IMR-90 (cell line): ENCODE measurements at regions not wholly inside any gene's neighbourhood (a gene's known extent, or its start where the extent isn't known, plus 50 kb on each side); places are given as distances from the start of the nearest gene placed in this dataset.

Source experiments
- ATAC-seq: fragments of 200-7000 bp; cut with Tn5 transposase; 2 replicates; pipeline ENCODE4 v1.9.1; 2020; ENCODE audit warnings: low read depth, mild to moderate bottlenecking, moderate library complexity
- BruUV-seq: library from RNA; stranded (reverse); fragments of 400-500 nt; replicated peaks from 2 replicates; lab custom pipeline; 2021; lab: Mats Ljungman, UMichigan
- CTCF ChIA-PET: fragments of 300-600 bp; formaldehyde crosslinking; extraction: SDS; loops from one replicate; lab custom pipeline; 2021; ENCODE audit warnings: antibody characterized with exemption; lab: Yijun Ruan, JAX
- POLR2A ChIA-PET: fragments of 300-600 bp; sonication (Branson Sonifier 250); formaldehyde crosslinking; loops from one replicate; lab custom pipeline; 2022; ENCODE audit warnings: antibody characterized with exemption; ENCODE audit not compliant: unreplicated experiment; lab: Charles Lee
- DNase-seq: peaks from one replicate; pipeline ENCODE4 v3.0.0; 2013
- H2AFZ ChIP-seq: replicated peaks from 2 replicates; pipeline ENCODE3; 2013; ENCODE audit warnings: low read length, mild to moderate bottlenecking; ENCODE audit not compliant: poor library complexity
- H2AK5ac ChIP-seq: 2 replicates; pipeline ENCODE4 v1.6.1; 2013; ENCODE audit warnings: low read depth, low read length, inconsistent platforms
- H2AK9ac ChIP-seq: replicated peaks from 2 replicates; pipeline ENCODE3; 2013; ENCODE audit warnings: mild to moderate bottlenecking, low read depth, low read length, moderate library complexity; ENCODE audit not compliant: poor library complexity
- H2BK120ac ChIP-seq: 2 replicates; pipeline ENCODE4 v1.6.1; 2013; ENCODE audit warnings: low read depth, low read length, inconsistent platforms
- H2BK15ac ChIP-seq: 3 replicates; pipeline ENCODE4 v1.6.1; 2013; ENCODE audit warnings: low read depth, low read length, inconsistent platforms
- H2BK20ac ChIP-seq: 2 replicates; pipeline ENCODE4 v1.6.1; 2013; ENCODE audit warnings: low read depth, mild to moderate bottlenecking, inconsistent platforms, low read length, moderate library complexity
- H2BK5ac ChIP-seq: 2 replicates; pipeline ENCODE4 v1.6.1; 2013; ENCODE audit warnings: mild to moderate bottlenecking, low read depth, low read length, inconsistent platforms; ENCODE audit not compliant: poor library complexity, severe bottlenecking
- H3K14ac ChIP-seq: replicated peaks from 2 replicates; pipeline ENCODE4 v1.6.1; 2013; ENCODE audit warnings: low read depth, low read length, inconsistent platforms
- H3K18ac ChIP-seq: 2 replicates; pipeline ENCODE4 v1.6.1; 2013; ENCODE audit warnings: low read depth, low read length, control low read depth
- H3K23ac ChIP-seq: 2 replicates; pipeline ENCODE4 v1.6.1; 2013; ENCODE audit warnings: low read depth, low read length, inconsistent platforms
- H3K27ac ChIP-seq: 2 replicates; pipeline ENCODE4 v1.5.1; 2013; ENCODE audit warnings: mild to moderate bottlenecking, control low read depth, low read length; ENCODE audit not compliant: insufficient read depth
- H3K27me3 ChIP-seq: 2 replicates; pipeline ENCODE4 v1.6.1; 2013; ENCODE audit warnings: low read length; ENCODE audit not compliant: control insufficient read depth, insufficient read depth
- H3K36me3 ChIP-seq: 2 replicates; pipeline ENCODE4 v1.6.1; 2013; ENCODE audit warnings: low read length, mixed read lengths; ENCODE audit not compliant: control insufficient read depth, insufficient read depth
- H3K4ac ChIP-seq: 2 replicates; pipeline ENCODE4 v1.6.1; 2013; ENCODE audit warnings: low read depth, low read length, inconsistent platforms
- H3K4me1 ChIP-seq: 2 replicates; pipeline ENCODE4 v1.6.1; 2013; ENCODE audit warnings: low read length, mixed read lengths; ENCODE audit not compliant: control insufficient read depth, insufficient read depth
- H3K4me2 ChIP-seq: 2 replicates; pipeline ENCODE4 v1.6.1; 2013; ENCODE audit warnings: low read depth, mild to moderate bottlenecking, control low read depth, low read length, moderate library complexity
- H3K4me3 ChIP-seq: 2 replicates; pipeline ENCODE4 v1.5.1; 2013; ENCODE audit warnings: low read depth, mild to moderate bottlenecking, control low read depth, low read length, moderate library complexity; ENCODE audit not compliant: insufficient read depth
- H3K56ac ChIP-seq: 2 replicates; pipeline ENCODE4 v1.6.1; 2013; ENCODE audit warnings: low read length, inconsistent platforms; ENCODE audit not compliant: insufficient read depth; ENCODE audit errors: extremely low read depth
- H3K79me1 ChIP-seq, 2 experiments: 2 replicates each; pipeline ENCODE4 v1.6.1; 2013; ENCODE audit warnings: low read length in 2 of 2, inconsistent platforms in 1 of 2, low read depth in 1 of 2
- H3K9ac ChIP-seq: 2 replicates; pipeline ENCODE4 v1.6.1; 2013; ENCODE audit warnings: low read depth, low read length, control low read depth
- H3K9me1 ChIP-seq: 2 replicates; pipeline ENCODE4 v1.6.1; 2013; ENCODE audit warnings: low read length, inconsistent platforms; ENCODE audit not compliant: insufficient read depth
- H3K9me3 ChIP-seq: 2 replicates; pipeline ENCODE4 v1.6.1; 2013; ENCODE audit warnings: low read length; ENCODE audit not compliant: control insufficient read depth, insufficient read depth
- H4K20me1 ChIP-seq: 2 replicates; pipeline ENCODE4 v1.6.1; 2013; ENCODE audit warnings: low read length, inconsistent platforms; ENCODE audit not compliant: insufficient read depth
- H4K5ac ChIP-seq: 2 replicates; pipeline ENCODE4 v1.6.1; 2013; ENCODE audit warnings: mild to moderate bottlenecking, low read depth, low read length, control low read depth
- H4K8ac ChIP-seq, 2 experiments: 2 replicates each; pipeline ENCODE4 v1.6.1; 2013; ENCODE audit warnings: low read depth in 2 of 2, low read length in 2 of 2, control low read depth in 1 of 2, inconsistent platforms in 1 of 2
- H4K91ac ChIP-seq: 2 replicates; pipeline ENCODE4 v1.6.1; 2013; ENCODE audit warnings: low read depth, low read length, inconsistent platforms; ENCODE audit not compliant: insufficient read depth
- BHLHE40 ChIP-seq: fragments of 150-350 bp; IDR thresholded peaks from 2 replicates; pipeline ENCODE4 v1.6.1; 2016; ENCODE audit warnings: mild to moderate bottlenecking, low read depth, low read length
- CEBPB ChIP-seq: IDR thresholded peaks from 2 replicates; pipeline ENCODE4 v1.6.1; 2012; ENCODE audit warnings: low read depth, low read length, improper control_type of control experiment
- CHD1 ChIP-seq: IDR thresholded peaks from 2 replicates; pipeline ENCODE4 v1.6.1; 2012; ENCODE audit warnings: low read depth, low read length, improper control_type of control experiment
- CTCF ChIP-seq: conservative IDR thresholded peaks from 2 replicates; pipeline ENCODE4 v1.5.1; 2012; ENCODE audit warnings: mild to moderate bottlenecking, low read depth, low read length, improper control_type of control experiment
- ELK1 ChIP-seq: fragments of 150-350 bp; IDR thresholded peaks from 2 replicates; pipeline ENCODE4 v1.6.1; 2016; ENCODE audit warnings: low read depth, mild to moderate bottlenecking, low read length, moderate library complexity, borderline replicate concordance
- FOS ChIP-seq: fragments of 150-350 bp; IDR thresholded peaks from 2 replicates; pipeline ENCODE4 v1.6.1; 2016; ENCODE audit warnings: low read depth, low read length
- MAFK ChIP-seq: IDR thresholded peaks from 2 replicates; pipeline ENCODE4 v1.6.1; 2012; ENCODE audit warnings: low read depth, low read length, improper control_type of control experiment
- NFE2L2 ChIP-seq: fragments of 150-350 bp; IDR thresholded peaks from 2 replicates; pipeline ENCODE4 v1.6.1; 2016; ENCODE audit warnings: low read depth, mild to moderate bottlenecking, low read length
- RCOR1 ChIP-seq: IDR thresholded peaks from 2 replicates; pipeline ENCODE4 v1.6.1; 2012; ENCODE audit warnings: mild to moderate bottlenecking, low read length, improper control_type of control experiment; ENCODE audit not compliant: insufficient replicate concordance
- RFX5 ChIP-seq: IDR thresholded peaks from 2 replicates; pipeline ENCODE4 v1.8.0; 2012; ENCODE audit warnings: low read depth, mild to moderate bottlenecking, low read length, moderate library complexity
- SMC3 ChIP-seq: fragments of 150-350 bp; IDR thresholded peaks from 2 replicates; pipeline ENCODE4 v1.6.1; 2016; ENCODE audit warnings: low read depth, mild to moderate bottlenecking, antibody characterized with exemption, low read length, moderate library complexity
- USF2 ChIP-seq: fragments of 150-350 bp; IDR thresholded peaks from 2 replicates; pipeline ENCODE4 v1.6.1; 2017; ENCODE audit warnings: mild to moderate bottlenecking, antibody characterized with exemption, low read length, low read depth
- WGBS, 2 experiments: methylation state at CpG; one replicate each; pipeline versions ENCODE4 v1.1.5 to v1.1.7; 2013; ENCODE audit warnings: missing lambda C conversion rate in 2 of 2; ENCODE audit not compliant: insufficient read length in 1 of 2; ENCODE audit errors: extremely low coverage in 2 of 2; 5-methylcytosine and 5-hydroxymethylcytosine counted together
- dilution Hi-C: fragments of 300-500 bp; cut with HindIII; formaldehyde crosslinking; loops from one replicate; pipeline ENCODE4 v1.14.3; 2018; ENCODE audit warnings: low sequenced_read_pairs; ENCODE audit not compliant: unreplicated experiment
- in situ Hi-C: fragments of 300-500 bp; cut with MboI; formaldehyde crosslinking; loops from 3 replicates; pipeline ENCODE4 v1.14.3; 2019; ENCODE audit warnings: low sequenced_read_pairs, inconsistent platforms, mixed read lengths
- intact Hi-C: fragments of 100-400 bp; cut with micrococcal nuclease; formaldehyde crosslinking; loops from 2 replicates; pipeline ENCODE4 v1.10.0; 2022

- Histone ChIP-seq H4K91ac (no peak overlapping the region), H2AK5ac (no peak overlapping the region), H3K18ac (no peak overlapping the region), H3K4ac (no peak overlapping the region), H3K4me3 (no peak overlapping the region), H4K20me1 (no peaks in the 10 kb centered on the region), H3K9me1 (no peaks in the 10 kb centered on the region), H4K8ac (no peak overlapping the region), H2BK5ac (no peak overlapping the region), H2AFZ (no peak overlapping the region), H3K27me3 (no peaks in the 10 kb centered on the region), H4K5ac (no peak overlapping the region), H2BK20ac (no peak overlapping the region), H2BK15ac (no peak overlapping the region), H3K23ac (no peak overlapping the region), H2BK120ac (no peak overlapping the region), H3K79me1 (no peaks in the 10 kb centered on the region), H3K36me3 (no peaks in the 10 kb centered on the region), H3K4me1 (no peaks in the 10 kb centered on the region), H3K56ac (no peak overlapping the region), H3K14ac (no peak overlapping the region), H2AK9ac (no peak overlapping the region), H3K4me2 (no peak overlapping the region), H3K27ac (no peak overlapping the region), H3K9ac (no peak overlapping the region), H3K9me3 (peaks cover 2% of the 10 kb centered on the region; the same call in 1 of the 2 replicates)
- in situ Hi-C loops, result no loop called here
- 20% methylated on average over 1 of the region's 3 CpGs; no CpG with 5 or more reads in 1 of the 2 experiments for WGBS, 2 experiments
- ChIA-PET POLR2A (no interaction called here), CTCF (no interaction called here)
- no TSS peak for BruUV-seq
- no peak for DNase-seq
- intact Hi-C loops, result no loop called here
- no peak for ATAC-seq
- dilution Hi-C loops, result no loop called here
- TF ChIP-seq FOS (no peak), USF2 (no peak), CTCF (no peak), NFE2L2 (no peak), CEBPB (no peak), BHLHE40 (no peak), RFX5 (no peak), RCOR1 (no peak), SMC3 (no peak), CHD1 (no peak), ELK1 (no peak), MAFK (no peak)
Measured at GRCh38 chr3:6142707-6143106, 718.2 kb upstream of the GRM7 start.
